OCI-LY7 (cell line): ENCODE measurements at regions not wholly inside any gene's neighbourhood (a gene's known extent, or its start where the extent isn't known, plus 50 kb on each side); places are given as distances from the start of the nearest gene placed in this dataset.

Source experiments
- EZH2phosphoT487 ChIP-seq: fragments of 200-600 bp; sonication (generic); IDR thresholded peaks from 2 replicates; pipeline ENCODE4 v1.6.1; 2018; ENCODE audit warnings: low read depth, borderline replicate concordance, mild to moderate bottlenecking, mixed run types, antibody characterized with exemption, low read length, moderate library complexity, mixed read lengths
- TF ChIP-seq, protein P1 (sequence below): fragments of 200-600 bp; sonication (generic); conservative IDR thresholded peaks from 2 replicates; pipeline ENCODE4 v1.5.1; 2014; ENCODE audit warnings: mild to moderate bottlenecking, antibody characterized with exemption, low read length, moderate library complexity, mixed read lengths

DNA sequence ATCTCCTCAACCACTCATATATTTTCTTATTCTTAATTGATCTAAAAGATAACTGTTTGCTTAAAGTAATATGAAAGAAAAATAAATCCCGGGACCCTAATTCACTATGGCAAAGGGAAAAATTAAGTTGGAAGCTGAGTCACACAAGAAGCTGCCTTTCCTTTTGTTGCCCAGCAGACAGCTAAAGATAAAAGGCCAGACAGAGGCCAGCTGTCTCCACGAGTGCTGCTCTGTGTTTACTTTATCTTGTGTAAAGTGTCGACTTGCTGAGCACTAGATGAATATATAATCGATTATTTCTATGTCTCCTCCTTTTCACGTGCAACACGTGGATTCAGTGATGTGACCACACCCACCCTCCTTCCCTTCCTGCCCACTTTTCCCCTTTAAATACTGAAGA lies 52.8 kb upstream of the NSMCE3 start:
- no peak for TF ChIP-seq EZH2phosphoT487
- TF ChIP-seq, protein P1, sequence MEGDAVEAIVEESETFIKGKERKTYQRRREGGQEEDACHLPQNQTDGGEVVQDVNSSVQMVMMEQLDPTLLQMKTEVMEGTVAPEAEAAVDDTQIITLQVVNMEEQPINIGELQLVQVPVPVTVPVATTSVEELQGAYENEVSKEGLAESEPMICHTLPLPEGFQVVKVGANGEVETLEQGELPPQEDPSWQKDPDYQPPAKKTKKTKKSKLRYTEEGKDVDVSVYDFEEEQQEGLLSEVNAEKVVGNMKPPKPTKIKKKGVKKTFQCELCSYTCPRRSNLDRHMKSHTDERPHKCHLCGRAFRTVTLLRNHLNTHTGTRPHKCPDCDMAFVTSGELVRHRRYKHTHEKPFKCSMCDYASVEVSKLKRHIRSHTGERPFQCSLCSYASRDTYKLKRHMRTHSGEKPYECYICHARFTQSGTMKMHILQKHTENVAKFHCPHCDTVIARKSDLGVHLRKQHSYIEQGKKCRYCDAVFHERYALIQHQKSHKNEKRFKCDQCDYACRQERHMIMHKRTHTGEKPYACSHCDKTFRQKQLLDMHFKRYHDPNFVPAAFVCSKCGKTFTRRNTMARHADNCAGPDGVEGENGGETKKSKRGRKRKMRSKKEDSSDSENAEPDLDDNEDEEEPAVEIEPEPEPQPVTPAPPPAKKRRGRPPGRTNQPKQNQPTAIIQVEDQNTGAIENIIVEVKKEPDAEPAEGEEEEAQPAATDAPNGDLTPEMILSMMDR: no peak
